A673 (cell line): ENCODE measurements at regions not wholly inside any gene's neighbourhood (a gene's known extent, or its start where the extent isn't known, plus 50 kb on each side); places are given as distances from the start of the nearest gene placed in this dataset.

Experiments used
- BruUV-seq: library from RNA; stranded (reverse); fragments of 400-500 nt; replicated peaks from 2 replicates; lab custom pipeline; 2021; lab: Mats Ljungman, UMichigan
- CTCF ChIA-PET: fragments of 300-600 bp; sonication (Branson Sonifier 250); formaldehyde crosslinking; loops from one replicate; lab custom pipeline; 2022; ENCODE audit warnings: antibody characterized with exemption; lab: Charles Lee
- POLR2A ChIA-PET: fragments of 300-600 bp; sonication (Branson Sonifier 250); formaldehyde crosslinking; loops from one replicate; lab custom pipeline; 2022; ENCODE audit warnings: antibody characterized with exemption; ENCODE audit not compliant: low non-redundant PET; lab: Charles Lee
- DNase-seq: peaks from one replicate; pipeline ENCODE4 v3.0.0-alpha.2; 2015; ENCODE audit warnings: low spot score
- H3K27ac ChIP-seq: fragments of 200-600 bp; sonication (generic); 2 replicates; pipeline ENCODE4 v1.5.1; 2016; ENCODE audit warnings: mixed run types, low read depth, mild to moderate bottlenecking, mixed read lengths, antibody characterized with exemption, low read length; ENCODE audit not compliant: poor library complexity, severe bottlenecking
- H3K27me3 ChIP-seq: fragments of 200-600 bp; sonication (generic); replicated peaks from 2 replicates; pipeline ENCODE4 v1.6.1; 2017; ENCODE audit warnings: mixed run types, low read depth, mild to moderate bottlenecking, mixed read lengths, antibody characterized with exemption, low read length; ENCODE audit not compliant: insufficient read depth, poor library complexity
- H3K36me3 ChIP-seq: fragments of 200-600 bp; sonication (generic); 2 replicates; pipeline ENCODE4 v1.6.1; 2016; ENCODE audit warnings: mixed run types, mild to moderate bottlenecking, mixed read lengths, antibody characterized with exemption, low read length; ENCODE audit not compliant: insufficient read depth, poor library complexity, severe bottlenecking
- H3K4me1 ChIP-seq: fragments of 200-600 bp; sonication (generic); 2 replicates; pipeline ENCODE4 v1.6.1; 2017; ENCODE audit warnings: mixed run types, mild to moderate bottlenecking, mixed read lengths, antibody characterized with exemption, low read length; ENCODE audit not compliant: insufficient read depth, poor library complexity, severe bottlenecking
- H3K4me3 ChIP-seq: fragments of 200-600 bp; sonication (generic); 2 replicates; pipeline ENCODE4 v1.5.1; 2016; ENCODE audit warnings: low read depth, mixed run types, mild to moderate bottlenecking, mixed read lengths, low read length; ENCODE audit not compliant: poor library complexity, severe bottlenecking
- H3K9me3 ChIP-seq: fragments of 200-600 bp; sonication (generic); 2 replicates; pipeline ENCODE4 v1.6.1; 2016; ENCODE audit warnings: mixed run types, low read depth, mild to moderate bottlenecking, mixed read lengths, antibody characterized with exemption, low read length; ENCODE audit not compliant: poor library complexity, severe bottlenecking
- EZH2 ChIP-seq: fragments of 200-600 bp; sonication (generic); IDR thresholded peaks from 2 replicates; pipeline ENCODE4 v1.6.1; 2017; ENCODE audit warnings: borderline replicate concordance, low read depth, mild to moderate bottlenecking, mixed read lengths, antibody characterized with exemption, low read length; ENCODE audit not compliant: poor library complexity, severe bottlenecking
- intact Hi-C: fragments of 100-400 bp; cut with micrococcal nuclease; formaldehyde crosslinking; loops from one replicate; pipeline ENCODE4 v1.10.0; 2022; ENCODE audit not compliant: unreplicated experiment
- TF ChIP-seq, protein P1 (sequence below): fragments of 300-800, 200-600 bp; sonication (generic); conservative IDR thresholded peaks from 2 replicates; pipeline ENCODE4 v1.5.1; 2017; ENCODE audit warnings: low read depth, mild to moderate bottlenecking, antibody characterized with exemption, low read length, moderate library complexity, mixed read lengths

DNA sequence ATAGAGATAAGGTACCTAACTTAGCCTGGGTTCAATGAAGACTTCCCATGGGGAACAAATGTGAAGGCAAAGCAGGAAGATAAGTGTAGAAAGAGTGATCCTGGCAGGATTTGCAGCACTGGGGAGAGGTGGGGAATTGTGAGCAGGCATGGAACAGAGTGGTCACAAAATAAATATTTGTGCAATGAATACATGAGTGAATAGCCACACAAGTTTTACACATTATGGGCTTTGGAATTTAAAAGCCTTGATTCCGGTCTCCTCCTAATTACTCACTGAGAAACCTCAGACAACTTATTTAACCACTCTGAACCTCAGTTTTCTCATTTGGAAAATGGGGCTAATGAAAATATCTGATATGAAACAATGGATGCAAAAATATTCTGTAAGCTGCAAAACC is 148.3 kb downstream of the ELAVL4 start:
- Histone ChIP-seq H3K9me3 (no peaks in the 10 kb centered on the region), H3K27ac (no peak overlapping the region), H3K4me3 (no peak overlapping the region), H3K27me3 (peaks cover 15% of the 10 kb centered on the region), H3K4me1 (no peaks in the 10 kb centered on the region), H3K36me3 (no peaks in the 10 kb centered on the region)
- no TSS peak for BruUV-seq
- DNase-seq = no peak
- CTCF ChIA-PET = no interaction called here
- POLR2A ChIA-PET = no interaction called here
- intact Hi-C loops = no loop called here
- TF ChIP-seq EZH2 = no peak
- TF ChIP-seq, protein P1, sequence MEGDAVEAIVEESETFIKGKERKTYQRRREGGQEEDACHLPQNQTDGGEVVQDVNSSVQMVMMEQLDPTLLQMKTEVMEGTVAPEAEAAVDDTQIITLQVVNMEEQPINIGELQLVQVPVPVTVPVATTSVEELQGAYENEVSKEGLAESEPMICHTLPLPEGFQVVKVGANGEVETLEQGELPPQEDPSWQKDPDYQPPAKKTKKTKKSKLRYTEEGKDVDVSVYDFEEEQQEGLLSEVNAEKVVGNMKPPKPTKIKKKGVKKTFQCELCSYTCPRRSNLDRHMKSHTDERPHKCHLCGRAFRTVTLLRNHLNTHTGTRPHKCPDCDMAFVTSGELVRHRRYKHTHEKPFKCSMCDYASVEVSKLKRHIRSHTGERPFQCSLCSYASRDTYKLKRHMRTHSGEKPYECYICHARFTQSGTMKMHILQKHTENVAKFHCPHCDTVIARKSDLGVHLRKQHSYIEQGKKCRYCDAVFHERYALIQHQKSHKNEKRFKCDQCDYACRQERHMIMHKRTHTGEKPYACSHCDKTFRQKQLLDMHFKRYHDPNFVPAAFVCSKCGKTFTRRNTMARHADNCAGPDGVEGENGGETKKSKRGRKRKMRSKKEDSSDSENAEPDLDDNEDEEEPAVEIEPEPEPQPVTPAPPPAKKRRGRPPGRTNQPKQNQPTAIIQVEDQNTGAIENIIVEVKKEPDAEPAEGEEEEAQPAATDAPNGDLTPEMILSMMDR = no peak
